Transverse colon (tissue), 4 donors: ENCODE measurements at regions not wholly inside any gene's neighbourhood (a gene's known extent, or its start where the extent isn't known, plus 50 kb on each side); places are given as distances from the start of the nearest gene placed in this dataset.

Experiments
- DNase-seq: peaks from one replicate; pipeline ENCODE4 v3.0.0-alpha.2; 2019
- H3K27ac ChIP-seq, 4 donors: fragments of 200-600 bp; sonication (generic); 2 replicates each; pipeline ENCODE4 v1.5.1; 2016 to 2018; ENCODE audit warnings: inconsistent platforms in 4 of 4
- H3K27me3 ChIP-seq: fragments of 200-600 bp; sonication (generic); 2 replicates; pipeline ENCODE4 v1.5.1; 2017; ENCODE audit warnings: inconsistent platforms
- H3K36me3 ChIP-seq, 4 donors: fragments of 200-600 bp; sonication (generic); 2 replicates each; pipeline ENCODE4 v1.5.1; 2017 to 2019; ENCODE audit warnings: inconsistent platforms in 4 of 4
- H3K4me1 ChIP-seq, 4 donors: fragments of 200-600 bp; sonication (generic); 2 replicates each; pipeline ENCODE4 v1.5.1; 2017 to 2020; ENCODE audit warnings: inconsistent platforms in 4 of 4
- H3K4me3 ChIP-seq, 4 donors: fragments of 200-600 bp; sonication (generic); 1 replicate in 1 of 4; 2 replicates in 3 of 4; pipeline versions ENCODE4 v1.5.1 to v1.6.1; 2017 to 2019; ENCODE audit warnings: inconsistent platforms in 4 of 4
- H3K9me3 ChIP-seq, 2 donors: fragments of 200-600 bp; sonication (generic); 2 replicates each; pipeline ENCODE4 v1.5.1; 2017 to 2019; ENCODE audit warnings: inconsistent platforms in 2 of 2
- EP300 ChIP-seq: sonication (generic); formaldehyde crosslinking; IDR thresholded peaks from one replicate; pipeline ENCODE4 v1.6.1; 2017; ENCODE audit warnings: antibody characterized with exemption, low read depth
- POLR2A ChIP-seq: fragments of 450-650 bp; IDR thresholded peaks from one replicate; pipeline ENCODE4 v1.6.1; 2016; ENCODE audit warnings: antibody characterized with exemption, mild to moderate bottlenecking, moderate library complexity
- POLR2AphosphoS5 ChIP-seq, 3 donors: sonication (generic); formaldehyde crosslinking; IDR thresholded peaks; one replicate each; pipeline ENCODE4 v1.6.1; 2016; ENCODE audit warnings: antibody characterized with exemption in 3 of 3
- WGBS, 2 donors: methylation state at CpG; one replicate each; pipeline ENCODE4 v1.1.5; 2018; ENCODE audit warnings: low coverage in 1 of 2; 5-methylcytosine and 5-hydroxymethylcytosine counted together
- in situ Hi-C, 4 donors: fragments of 200-750 bp; cut with MboI; loops; one replicate each; pipeline versions ENCODE4 v1.15.0 to v1.15.1; 2017; ENCODE audit warnings: low sequenced_read_pairs in 3 of 4, low pct_ligation_motif_present in 1 of 4, low pct_unique_long_range_greater_than_20kb in 1 of 4
- intact Hi-C: fragments of 100-400 bp; cut with DNase I; formaldehyde crosslinking; loops from one replicate; pipeline ENCODE4 v1.15.1; 2023; ENCODE audit warnings: low total_unique reads
- TF ChIP-seq, protein P1 (sequence below), 5 experiments: fragments of 200-600 bp in 3 of 5; fragments of 450-650 bp in 2 of 5; sonication (generic) in 3 of 5; IDR thresholded peaks; 1 replicate in 2 of 5; 2 replicates in 3 of 5; pipeline ENCODE4 v1.5.1; 2016 to 2017; ENCODE audit warnings: antibody characterized with exemption in 5 of 5, inconsistent platforms in 3 of 5, mild to moderate bottlenecking in 2 of 5, moderate library complexity in 1 of 5

DNA sequence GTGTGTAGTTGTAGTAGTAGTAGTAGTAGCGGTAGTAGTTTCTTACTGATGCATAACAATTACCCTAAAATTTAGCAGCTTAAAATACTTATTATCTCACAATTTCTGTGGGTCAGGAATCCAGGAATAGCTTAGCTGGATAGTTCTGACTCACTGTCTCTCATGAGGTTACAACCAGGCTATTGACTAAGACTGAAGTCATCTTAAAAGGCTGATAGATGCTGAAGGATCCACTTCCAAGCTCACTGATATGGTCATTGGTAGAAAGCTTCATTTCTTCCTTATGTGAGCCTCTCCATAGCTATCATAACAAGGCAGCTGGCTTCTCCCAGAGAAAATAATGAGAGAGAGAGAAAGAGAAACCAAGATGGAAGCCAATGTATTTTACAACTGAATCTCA, 147.5 kb upstream of the FBXL17 start:
- TF ChIP-seq POLR2A (no peak), POLR2AphosphoS5 (IDR thresholded peaks at IDR 0.05) (no peak), EP300 (no peak)
- TF ChIP-seq, protein P1, sequence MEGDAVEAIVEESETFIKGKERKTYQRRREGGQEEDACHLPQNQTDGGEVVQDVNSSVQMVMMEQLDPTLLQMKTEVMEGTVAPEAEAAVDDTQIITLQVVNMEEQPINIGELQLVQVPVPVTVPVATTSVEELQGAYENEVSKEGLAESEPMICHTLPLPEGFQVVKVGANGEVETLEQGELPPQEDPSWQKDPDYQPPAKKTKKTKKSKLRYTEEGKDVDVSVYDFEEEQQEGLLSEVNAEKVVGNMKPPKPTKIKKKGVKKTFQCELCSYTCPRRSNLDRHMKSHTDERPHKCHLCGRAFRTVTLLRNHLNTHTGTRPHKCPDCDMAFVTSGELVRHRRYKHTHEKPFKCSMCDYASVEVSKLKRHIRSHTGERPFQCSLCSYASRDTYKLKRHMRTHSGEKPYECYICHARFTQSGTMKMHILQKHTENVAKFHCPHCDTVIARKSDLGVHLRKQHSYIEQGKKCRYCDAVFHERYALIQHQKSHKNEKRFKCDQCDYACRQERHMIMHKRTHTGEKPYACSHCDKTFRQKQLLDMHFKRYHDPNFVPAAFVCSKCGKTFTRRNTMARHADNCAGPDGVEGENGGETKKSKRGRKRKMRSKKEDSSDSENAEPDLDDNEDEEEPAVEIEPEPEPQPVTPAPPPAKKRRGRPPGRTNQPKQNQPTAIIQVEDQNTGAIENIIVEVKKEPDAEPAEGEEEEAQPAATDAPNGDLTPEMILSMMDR (IDR thresholded peaks at IDR 0.05) = no peak
- no peaks in the 10 kb centered on the region for H3K36me3 ChIP-seq
- no peaks in the 10 kb centered on the region for H3K27me3 ChIP-seq
- WGBS, 2 donors = 0 to 100% methylated on average over 1 of the region's 1 CpG
- in situ Hi-C loops (no loop called here), intact Hi-C loops (no loop called here)
- no peak overlapping the region for H3K27ac ChIP-seq
- no peak for DNase-seq
- H3K9me3 ChIP-seq = no peaks in the 10 kb centered on the region
- H3K4me3 ChIP-seq = no peak overlapping the region
- peaks cover 0 to under 1% (median 0%) of the 10 kb centered on the region in 4 donors for H3K4me1 ChIP-seq

DNA sequence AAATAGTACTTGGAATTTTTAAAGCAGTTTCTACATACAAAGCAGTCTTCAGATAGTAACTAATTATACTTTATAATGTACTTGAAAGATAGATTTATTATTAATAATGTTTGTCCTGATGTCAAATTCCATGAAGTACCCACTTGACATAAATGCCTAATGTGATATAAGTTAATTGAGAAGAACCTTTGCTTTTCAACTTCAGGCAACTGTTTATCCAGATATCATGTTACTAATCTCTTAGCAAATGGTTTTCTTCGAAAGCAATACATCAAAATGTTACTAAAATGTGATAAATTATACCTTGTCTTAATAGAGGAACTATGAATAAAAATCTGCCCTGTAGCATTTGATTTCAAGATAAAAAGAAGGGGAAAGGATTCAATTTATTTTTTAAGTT, 146.8 kb upstream of the FBXL17 start:
- Histone ChIP-seq H3K36me3 (no peaks in the 10 kb centered on the region), H3K27ac (no peak overlapping the region), H3K4me3 (no peak overlapping the region), H3K9me3 (no peaks in the 10 kb centered on the region), H3K4me1 (peaks cover 0 to 8% (median 0%) of the 10 kb centered on the region in 4 donors), H3K27me3 (no peaks in the 10 kb centered on the region)
- intact Hi-C loops (no loop called here), in situ Hi-C loops (no loop called here)
- 62 to 63% methylated on average over 1 of the region's 1 CpG for WGBS, 2 donors
- DNase-seq = no peak
- TF ChIP-seq POLR2AphosphoS5 (IDR thresholded peaks at IDR 0.05) = no peak
- TF ChIP-seq, protein P1 (IDR thresholded peaks at IDR 0.05) = no peak
- TF ChIP-seq EP300 = no peak
- no peak for TF ChIP-seq POLR2A

DNA sequence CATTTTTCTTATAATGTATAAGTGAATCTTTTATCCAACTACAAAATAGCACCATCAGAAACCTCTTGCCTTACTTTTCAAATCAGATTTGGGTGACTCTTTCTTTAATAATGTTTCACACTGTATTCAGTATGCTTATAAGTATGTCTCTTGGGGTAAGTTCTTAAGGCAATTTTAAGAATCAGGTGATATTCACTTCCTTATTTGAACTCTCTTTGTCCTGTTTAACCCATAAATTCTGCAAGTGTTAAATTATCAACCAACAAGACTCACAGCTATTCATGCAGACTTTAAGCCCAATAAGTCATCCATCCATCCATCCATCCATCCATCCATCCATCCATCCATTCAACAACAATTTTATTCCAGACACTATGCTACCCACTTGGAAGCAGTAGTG, 142.7 kb upstream of the FBXL17 start:
- in situ Hi-C loops = no loop called here
- intact Hi-C loops = no loop called here
- no peak overlapping the region for H3K27ac ChIP-seq
- no peaks in the 10 kb centered on the region for H3K9me3 ChIP-seq
- no peaks in the 10 kb centered on the region for H3K27me3 ChIP-seq
- H3K36me3 ChIP-seq = no peaks in the 10 kb centered on the region
- no peak for DNase-seq
- H3K4me1 ChIP-seq = peaks cover 0 to 8% (median 0%) of the 10 kb centered on the region in 4 donors
- no peak overlapping the region for H3K4me3 ChIP-seq
- no peak for TF ChIP-seq POLR2A
- TF ChIP-seq POLR2AphosphoS5 (IDR thresholded peaks at IDR 0.05) = no peak
- TF ChIP-seq EP300 = no peak
- TF ChIP-seq, protein P1 (IDR thresholded peaks at IDR 0.05) = no peak

DNA sequence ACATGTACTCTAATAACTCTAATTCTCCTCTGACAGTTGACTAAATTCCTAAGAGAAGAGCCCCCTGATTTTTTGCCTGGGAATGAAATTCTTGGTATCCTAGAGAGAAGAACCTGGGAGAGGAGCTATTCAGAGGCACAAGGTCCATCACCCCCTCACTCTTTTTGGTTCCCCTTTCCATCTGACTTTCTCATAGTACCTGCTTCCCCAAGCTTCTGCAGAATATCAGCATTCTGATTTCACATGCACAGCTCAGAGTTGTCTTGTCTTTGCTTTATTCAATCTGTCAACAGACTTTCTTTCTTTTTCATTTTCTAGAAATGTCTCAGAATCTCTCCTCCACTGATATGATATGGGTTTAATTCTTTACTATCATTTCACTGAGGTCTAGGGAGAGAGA, 141.5 kb upstream of the FBXL17 start:
- in situ Hi-C loops = no loop called here
- no peaks in the 10 kb centered on the region for H3K36me3 ChIP-seq
- intact Hi-C loops = no loop called here
- no peak overlapping the region for H3K27ac ChIP-seq
- H3K9me3 ChIP-seq = no peaks in the 10 kb centered on the region
- DNase-seq = no peak
- TF ChIP-seq POLR2A (no peak), POLR2AphosphoS5 (IDR thresholded peaks at IDR 0.05) (no peak)
- TF ChIP-seq, protein P1 (IDR thresholded peaks at IDR 0.05) = no peak
- H3K27me3 ChIP-seq = no peaks in the 10 kb centered on the region
- H3K4me1 ChIP-seq = peaks cover 0 to 8% (median 0%) of the 10 kb centered on the region in 4 donors
- no peak overlapping the region for H3K4me3 ChIP-seq
